ENCODE measurements at regions not wholly inside any gene's neighbourhood (a gene's known extent, or its start where the extent isn't known, plus 50 kb on each side); places are given as distances from the start of the nearest gene placed in this dataset.
"Not testable (repeated sequence)": the region's sequence is repeated elsewhere in the genome, so short reads cannot be mapped to it uniquely, and the experiment has no call there.

DNA sequence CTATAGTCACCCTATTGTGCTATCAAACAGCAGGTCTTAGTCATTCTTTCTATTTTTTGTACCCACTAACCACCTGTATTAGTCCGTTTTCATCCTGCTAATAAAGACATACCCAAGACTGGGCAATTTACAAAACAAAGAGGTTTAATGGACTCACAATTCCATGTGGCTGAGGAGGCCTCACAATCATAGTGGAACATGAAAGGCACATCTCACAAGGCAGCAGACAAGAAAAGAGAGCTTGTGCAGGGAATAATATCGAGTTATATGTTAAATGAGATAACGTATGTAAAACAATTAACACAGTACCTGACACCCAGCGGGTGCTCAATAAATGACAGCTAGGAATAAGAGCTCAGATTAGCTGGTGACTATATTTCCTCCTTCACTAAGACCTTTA lies 88.1 kb upstream of the WDR44 start:
- no peak for DNase-seq (ENCODE audit: low read depth)

GRCh38 chrX:118259213-118259612 lies 86.7 kb upstream of the WDR44 start:
- no peak for DNase-seq (ENCODE audit: low read depth)

GRCh38 chrX:118261151-118261550 lies 84.8 kb upstream of the WDR44 start:
- DNase-seq (ENCODE audit: low read depth): no peak

- no peak for DNase-seq (ENCODE audit: low read depth)
Observed at GRCh38 chrX:118271775-118272174, 74.1 kb upstream of the WDR44 start.

GRCh38 chrX:118272242-118272641 lies 73.7 kb upstream of the WDR44 start:
- peak; percentile 0 for DNase-seq (ENCODE audit: low read depth)

GRCh38 chrX:118286066-118286762 lies 59.7 kb upstream of the WDR44 start:
- DNase-seq (ENCODE audit: low read depth): no peak

- not testable (repeated sequence) for DNase-seq (ENCODE audit: low read depth)
Observed at GRCh38 chrX:118295818-118296217, 50.1 kb upstream of the WDR44 start.

Measured in EH (cell line).